Parathyroid adenoma (tissue), 2 donors: ENCODE measurements at regions not wholly inside any gene's neighbourhood (a gene's known extent, or its start where the extent isn't known, plus 50 kb on each side); places are given as distances from the start of the nearest gene placed in this dataset.
"Not testable (repeated sequence)": the region's sequence is repeated elsewhere in the genome, so short reads cannot be mapped to it uniquely, and the experiment has no call there.

Experiments used
- H2AFZ ChIP-seq: fragments of 300-600 bp; sonication (generic); one replicate; pipeline ENCODE4 v1.7.0; 2017; ENCODE audit warnings: antibody characterized with exemption, mild to moderate bottlenecking
- H3K27ac ChIP-seq: fragments of 300-600 bp; sonication (generic); one replicate; pipeline ENCODE4 v1.7.0; 2017
- H3K27me3 ChIP-seq: fragments of 300-600 bp; sonication (generic); one replicate; pipeline ENCODE4 v1.7.0; 2017; ENCODE audit warnings: low read length; ENCODE audit not compliant: control insufficient read depth, insufficient read depth
- H3K36me3 ChIP-seq: fragments of 300-600 bp; sonication (generic); one replicate; pipeline ENCODE4 v1.7.0; 2017; ENCODE audit warnings: low read length; ENCODE audit not compliant: control insufficient read depth, insufficient read depth
- H3K4me1 ChIP-seq: fragments of 300-600 bp; sonication (generic); one replicate; pipeline ENCODE4 v1.7.0; 2017; ENCODE audit warnings: control low read depth
- H3K4me2 ChIP-seq: fragments of 300-600 bp; sonication (generic); one replicate; pipeline ENCODE4 v1.7.0; 2017; ENCODE audit warnings: low read length
- H3K4me3 ChIP-seq: fragments of 300-600 bp; sonication (generic); one replicate; pipeline ENCODE4 v1.7.0; 2017; ENCODE audit warnings: low read depth, low read length
- H3K79me2 ChIP-seq: fragments of 300-600 bp; sonication (generic); one replicate; pipeline ENCODE4 v1.7.0; 2017; ENCODE audit warnings: control low read depth
- H3K9ac ChIP-seq: fragments of 300-600 bp; sonication (generic); one replicate; pipeline ENCODE4 v1.7.0; 2017; ENCODE audit warnings: mild to moderate bottlenecking
- H3K9me3 ChIP-seq: fragments of 300-600 bp; sonication (generic); one replicate; pipeline ENCODE4 v1.7.0; 2017; ENCODE audit warnings: low read length; ENCODE audit not compliant: control insufficient read depth
- CTCF ChIP-seq: fragments of 300-600 bp; sonication (generic); IDR thresholded peaks from one replicate; pipeline ENCODE4 v1.7.0; 2017; ENCODE audit warnings: antibody characterized with exemption, mild to moderate bottlenecking
- donor health status: primary hyperparathyroidism.

DNA sequence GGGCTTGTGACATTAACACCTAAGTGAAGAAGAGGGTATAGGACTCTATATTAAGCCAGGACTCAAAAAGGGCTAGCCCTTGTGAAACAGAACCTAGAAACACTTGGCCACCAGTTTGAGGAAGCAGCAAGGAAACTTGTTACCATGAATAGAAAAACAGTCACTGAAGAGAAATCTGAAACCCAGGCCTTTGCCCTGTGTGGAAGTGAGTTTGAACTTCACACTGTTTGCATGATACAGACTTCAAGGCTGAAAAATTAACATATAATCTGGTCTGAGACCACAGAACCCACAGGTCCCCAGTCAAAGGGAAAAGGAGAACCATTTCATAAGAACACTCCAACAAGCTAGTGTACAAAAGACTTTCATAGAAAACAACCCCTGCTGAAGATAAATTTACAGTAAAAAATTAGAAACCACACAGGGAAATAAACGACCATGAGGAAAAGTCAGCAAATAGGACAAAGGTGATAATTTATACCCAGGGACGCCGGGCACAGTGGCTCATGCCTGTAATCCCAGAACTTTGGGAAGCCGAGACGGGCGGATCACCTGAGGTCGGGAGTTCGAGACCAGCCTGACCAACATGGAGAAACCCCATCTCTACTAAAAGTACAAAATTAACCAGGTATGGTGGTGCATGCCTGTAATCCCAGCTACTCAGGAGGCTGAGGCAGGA lies 76.1 kb downstream of the SKIDA1 start:
- Histone ChIP-seq H3K9me3 (no peaks in the 10 kb centered on the region), H3K27me3 (no peaks in the 10 kb centered on the region), H3K27ac (no peak overlapping the region), H3K4me1 (no peaks in the 10 kb centered on the region), H3K79me2 (no peaks in the 10 kb centered on the region), H3K4me3 (no peak overlapping the region), H2AFZ (no peak overlapping the region), H3K9ac (no peak overlapping the region), H3K4me2 (no peak overlapping the region), H3K36me3 (no peaks in the 10 kb centered on the region)
- TF ChIP-seq CTCF, result no peak

DNA sequence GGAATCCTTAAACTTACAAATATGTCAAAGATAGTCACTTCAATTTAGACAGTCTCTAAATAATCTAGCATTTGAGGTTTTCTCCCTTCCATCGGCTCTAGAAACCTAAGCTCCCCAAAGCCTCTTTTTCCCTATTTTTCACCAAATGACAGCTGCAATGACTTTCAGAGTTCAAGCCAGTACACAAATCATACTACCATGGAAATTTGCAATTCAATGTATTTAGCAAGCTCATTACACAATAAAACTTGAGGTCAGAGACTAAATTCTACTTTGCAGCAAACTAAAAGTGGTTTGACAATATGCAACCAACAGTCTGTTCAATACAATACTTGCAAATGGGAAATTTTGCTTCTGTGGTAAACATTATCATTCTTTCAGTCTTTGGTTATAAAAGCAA lies 80.3 kb downstream of the SKIDA1 start:
- no peak for TF ChIP-seq CTCF
- H3K36me3 ChIP-seq, result no peaks in the 10 kb centered on the region
- no peaks in the 10 kb centered on the region for H3K27me3 ChIP-seq
- no peak overlapping the region for H3K4me3 ChIP-seq
- no peaks in the 10 kb centered on the region for H3K9me3 ChIP-seq
- no peak overlapping the region for H2AFZ ChIP-seq
- no peak overlapping the region for H3K4me2 ChIP-seq
- H3K27ac ChIP-seq, result no peak overlapping the region
- H3K4me1 ChIP-seq, result no peaks in the 10 kb centered on the region
- no peak overlapping the region for H3K9ac ChIP-seq
- no peaks in the 10 kb centered on the region for H3K79me2 ChIP-seq

- Histone ChIP-seq H3K36me3 (no peaks in the 10 kb centered on the region), H2AFZ (no peak overlapping the region), H3K27ac (no peak overlapping the region), H3K4me2 (no peak overlapping the region), H3K9ac (no peak overlapping the region), H3K4me3 (no peak overlapping the region), H3K4me1 (no peaks in the 10 kb centered on the region), H3K79me2 (no peaks in the 10 kb centered on the region), H3K27me3 (no peaks in the 10 kb centered on the region), H3K9me3 (no peaks in the 10 kb centered on the region)
- no peak for TF ChIP-seq CTCF
Observed at GRCh38 chr10:21441625-21442024, 83.9 kb downstream of the SKIDA1 start.

DNA sequence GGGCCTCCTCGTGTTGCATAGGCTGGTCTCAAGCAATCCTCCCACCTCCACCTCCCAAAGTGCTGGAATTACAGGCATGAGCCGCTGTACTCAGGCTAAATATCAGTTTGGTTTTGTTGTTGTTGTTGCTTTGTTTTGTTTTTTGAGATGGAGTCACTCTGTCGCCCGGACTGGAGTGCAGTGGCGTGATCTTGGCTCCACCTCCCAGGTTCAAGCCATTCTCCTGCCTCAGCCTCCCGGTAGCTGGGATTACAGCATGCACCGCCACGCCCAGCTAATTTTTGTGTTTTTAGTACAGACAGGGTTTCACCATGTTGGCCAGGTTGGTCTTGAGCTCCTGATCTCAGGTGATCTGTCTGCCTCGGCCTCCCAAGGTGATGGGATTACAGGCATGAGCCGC lies 86.6 kb downstream of the SKIDA1 start:
- not testable (repeated sequence) for H3K27me3 ChIP-seq, H3K36me3 ChIP-seq, H3K9ac ChIP-seq, H3K4me1 ChIP-seq, H3K27ac ChIP-seq, H3K9me3 ChIP-seq, H3K79me2 ChIP-seq, H2AFZ ChIP-seq, H3K4me3 ChIP-seq, H3K4me2 ChIP-seq

- Histone ChIP-seq H3K9ac (no peak overlapping the region), H3K79me2 (no peaks in the 10 kb centered on the region), H3K4me1 (no peaks in the 10 kb centered on the region), H3K4me2 (no peak overlapping the region), H3K27me3 (no peaks in the 10 kb centered on the region), H3K27ac (no peak overlapping the region), H2AFZ (no peak overlapping the region), H3K9me3 (no peaks in the 10 kb centered on the region), H3K4me3 (no peak overlapping the region), H3K36me3 (no peaks in the 10 kb centered on the region)
- TF ChIP-seq CTCF, result no peak
Observed at GRCh38 chr10:21437770-21438382, 87.6 kb downstream of the SKIDA1 start.
